HFFc6 (cell line): ENCODE measurements at regions not wholly inside any gene's neighbourhood (a gene's known extent, or its start where the extent isn't known, plus 50 kb on each side); places are given as distances from the start of the nearest gene placed in this dataset.

Source experiments
- DNase-seq: peaks from one replicate; pipeline ENCODE4 v3.0.0-alpha.2; 2018
- H3K27ac Mint-ChIP-seq: 2 replicates; pipeline ENCODE4 v1.8.0; 2020; ENCODE audit warnings: mild to moderate bottlenecking, mixed read lengths
- H3K27me3 Mint-ChIP-seq: 2 replicates; pipeline ENCODE4 v1.8.0; 2021; ENCODE audit warnings: mild to moderate bottlenecking, moderate library complexity, mixed read lengths; ENCODE audit not compliant: insufficient read depth
- H3K36me3 Mint-ChIP-seq: 2 replicates; pipeline ENCODE4 v1.8.0; 2021; ENCODE audit warnings: low read depth, mixed read lengths
- H3K4me1 Mint-ChIP-seq: 2 replicates; pipeline ENCODE4 v1.8.0; 2020; ENCODE audit warnings: low read depth, mixed read lengths
- H3K4me3 Mint-ChIP-seq: 2 replicates; pipeline ENCODE4 v1.8.0; 2020; ENCODE audit warnings: mild to moderate bottlenecking, moderate library complexity, mixed read lengths
- H3K9me3 Mint-ChIP-seq: 2 replicates; pipeline ENCODE4 v1.8.0; 2020; ENCODE audit warnings: mild to moderate bottlenecking, mixed read lengths
- CTCF ChIP-seq: fragments of 200-600 bp; sonication (generic); IDR thresholded peaks from 2 replicates; pipeline ENCODE4 v1.5.0; 2021; ENCODE audit warnings: antibody characterized with exemption, mild to moderate bottlenecking

DNA sequence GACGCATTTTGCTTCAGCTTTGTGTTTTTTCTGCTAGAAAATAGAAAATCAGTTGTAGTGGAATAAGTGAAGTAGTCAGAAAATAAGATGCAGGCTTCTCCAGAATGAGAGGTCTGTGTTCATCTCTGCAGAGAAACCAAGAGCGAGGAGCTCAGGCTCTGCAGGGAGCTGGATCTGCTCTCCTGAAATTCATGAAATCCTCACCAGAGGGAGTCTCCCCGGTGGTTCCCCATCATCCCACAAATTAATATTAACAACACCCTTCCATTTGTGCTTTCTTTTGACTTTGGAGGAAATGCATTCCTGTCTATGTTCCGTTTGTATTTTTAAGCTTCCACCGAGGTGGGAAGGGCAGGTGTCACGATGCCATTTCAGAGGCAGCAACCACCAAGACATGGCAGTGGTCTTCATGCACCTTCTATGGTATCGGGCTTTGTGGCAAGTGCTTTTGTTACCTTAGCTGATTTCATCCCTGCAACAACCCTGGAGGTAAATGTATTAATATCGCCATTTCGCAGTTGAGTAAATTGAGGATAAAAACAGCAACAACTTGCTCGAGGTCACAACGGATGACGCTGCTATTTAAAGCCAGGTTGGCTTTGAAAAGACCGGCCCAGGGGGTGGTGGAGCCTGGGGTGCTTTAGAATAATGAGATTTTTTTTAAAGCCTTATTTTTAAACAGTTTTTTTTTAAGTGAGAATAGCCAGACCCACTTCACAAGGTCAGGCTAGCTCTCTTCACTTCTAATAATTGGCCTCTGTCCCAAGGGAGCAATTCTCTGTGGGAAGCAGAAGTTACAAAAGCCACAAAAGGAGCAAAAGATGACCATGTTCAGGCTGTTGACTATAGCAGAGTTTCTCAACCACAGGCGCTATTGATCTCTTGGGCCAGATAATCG is 367.6 kb upstream of the ERCC4 start:
- Mint-ChIP-seq H3K36me3 (peaks cover 6% of the 10 kb centered on the region; the same call in 1 of the 2 replicates), H3K27ac (no peak overlapping the region), H3K27me3 (no peaks in the 10 kb centered on the region), H3K4me1 (no peaks in the 10 kb centered on the region), H3K9me3 (peaks cover 20% of the 10 kb centered on the region), H3K4me3 (no peak overlapping the region)
- no peak for DNase-seq
- no peak for TF ChIP-seq CTCF

DNA sequence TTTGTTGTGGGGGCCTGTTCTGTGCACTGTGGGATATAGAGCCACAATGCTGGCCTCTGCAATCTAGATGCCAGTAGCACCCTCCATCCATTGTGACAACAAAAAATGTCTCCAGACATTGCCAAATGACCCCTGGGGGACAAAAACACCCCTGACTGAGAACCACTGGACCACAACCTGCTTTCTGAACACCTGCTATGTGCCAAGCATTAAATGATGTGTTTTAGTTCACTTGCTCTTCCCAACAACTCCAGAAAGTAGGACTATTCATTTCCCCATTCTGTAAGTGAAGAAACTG is 367.0 kb upstream of the ERCC4 start:
- Mint-ChIP-seq H3K36me3 (peaks cover 6% of the 10 kb centered on the region; the same call in 1 of the 2 replicates), H3K27ac (no peak overlapping the region), H3K9me3 (peaks cover 23% of the 10 kb centered on the region), H3K4me3 (no peak overlapping the region), H3K27me3 (peaks cover 2% of the 10 kb centered on the region; the same call in 1 of the 2 replicates), H3K4me1 (no peaks in the 10 kb centered on the region)
- DNase-seq, result no peak
- TF ChIP-seq CTCF, result no peak

GRCh38 chr16:13553453-13553985 is 366.4 kb upstream of the ERCC4 start:
- no peak for TF ChIP-seq CTCF
- peaks cover 29% of the 10 kb centered on the region for H3K9me3 Mint-ChIP-seq
- H3K27ac Mint-ChIP-seq, result no peak overlapping the region
- H3K4me1 Mint-ChIP-seq, result no peaks in the 10 kb centered on the region
- H3K4me3 Mint-ChIP-seq, result no peak overlapping the region
- DNase-seq, result no peak
- peaks cover 2% of the 10 kb centered on the region; the same call in 1 of the 2 replicates for H3K27me3 Mint-ChIP-seq
- peaks cover 6% of the 10 kb centered on the region; the same call in 1 of the 2 replicates for H3K36me3 Mint-ChIP-seq

GRCh38 chr16:13554005-13554404 is 365.9 kb upstream of the ERCC4 start:
- no peak for DNase-seq
- H3K4me1 Mint-ChIP-seq, result no peaks in the 10 kb centered on the region

DNA sequence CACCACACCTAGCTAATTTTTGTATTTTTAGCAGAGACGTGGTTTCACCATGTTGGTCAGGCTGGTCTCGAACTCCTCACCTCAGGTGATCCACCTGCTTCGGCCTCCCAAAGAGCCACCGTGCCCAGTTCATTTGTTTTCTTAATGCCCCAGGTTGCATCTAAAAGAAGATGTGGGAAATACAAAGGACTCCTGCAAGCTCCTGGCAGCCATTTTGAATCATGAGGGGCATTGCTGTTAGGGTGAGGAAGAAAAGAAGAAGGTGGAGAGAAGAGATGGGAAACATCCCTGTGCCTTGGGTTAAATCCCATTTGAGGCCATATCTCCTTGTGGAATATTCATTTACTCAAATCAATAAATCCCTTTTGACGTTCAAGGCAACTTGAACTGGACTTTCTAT is 365.3 kb upstream of the ERCC4 start:
- Mint-ChIP-seq H3K36me3 (peaks cover 6% of the 10 kb centered on the region; the same call in 1 of the 2 replicates), H3K9me3 (peaks cover 36% of the 10 kb centered on the region), H3K27ac (no peak overlapping the region), H3K4me3 (no peak overlapping the region), H3K4me1 (no peaks in the 10 kb centered on the region), H3K27me3 (peaks cover 2% of the 10 kb centered on the region; the same call in 1 of the 2 replicates)
- TF ChIP-seq CTCF, result no peak
- no peak for DNase-seq

More at GRCh38 chr16:13554005-13554404, 365.9 kb upstream of the ERCC4 start:
- Mint-ChIP-seq H3K27me3 (peaks cover 2% of the 10 kb centered on the region; the same call in 1 of the 2 replicates), H3K27ac (no peak overlapping the region), H3K36me3 (peaks cover 6% of the 10 kb centered on the region; the same call in 1 of the 2 replicates), H3K9me3 (peaks cover 34% of the 10 kb centered on the region), H3K4me3 (no peak overlapping the region)
- TF ChIP-seq CTCF, result no peak
